Liver (tissue), 8 donors: ENCODE measurements at regions not wholly inside any gene's neighbourhood (a gene's known extent, or its start where the extent isn't known, plus 50 kb on each side); places are given as distances from the start of the nearest gene placed in this dataset.

Experiments used
- DNase-seq: peaks from one replicate; pipeline ENCODE4 v3.0.0-alpha.2; 2017; ENCODE audit warnings: low spot score
- H3K27ac ChIP-seq, 2 donors: one replicate each; pipeline ENCODE4 v1.7.0; 2013; ENCODE audit warnings: inconsistent platforms in 2 of 2, low read length in 2 of 2, control low read depth in 1 of 2, low read depth in 1 of 2, mild to moderate bottlenecking in 1 of 2
- H3K27me3 ChIP-seq, 4 donors: one replicate each; pipeline versions ENCODE4 v1.6.1 to v1.7.0; 2013; ENCODE audit warnings: low read length in 3 of 4, inconsistent platforms in 1 of 4, mild to moderate bottlenecking in 1 of 4, moderate library complexity in 1 of 4; ENCODE audit not compliant: control insufficient read depth in 4 of 4, insufficient read depth in 4 of 4
- H3K36me3 ChIP-seq, 4 donors: one replicate each; pipeline versions ENCODE4 v1.6.1 to v1.7.0; 2013; ENCODE audit warnings: low read length in 3 of 4, mild to moderate bottlenecking in 3 of 4, low read depth in 1 of 4, moderate library complexity in 1 of 4; ENCODE audit not compliant: control insufficient read depth in 4 of 4, insufficient read depth in 3 of 4
- H3K4me1 ChIP-seq, 4 donors: one replicate each; pipeline versions ENCODE4 v1.6.1 to v1.7.0; 2013; ENCODE audit warnings: low read length in 3 of 4, mild to moderate bottlenecking in 3 of 4, moderate library complexity in 1 of 4; ENCODE audit not compliant: control insufficient read depth in 4 of 4, insufficient read depth in 4 of 4
- H3K4me3 ChIP-seq, 3 donors: one replicate each; pipeline versions ENCODE4 v1.6.1 to v1.7.0; 2013; ENCODE audit warnings: low read length in 3 of 3, control low read depth in 1 of 3, low read depth in 1 of 3, mild to moderate bottlenecking in 1 of 3
- H3K9ac ChIP-seq, 2 donors: one replicate each; pipeline ENCODE4 v1.7.0; 2013; ENCODE audit warnings: low read length in 2 of 2, mild to moderate bottlenecking in 2 of 2, moderate library complexity in 2 of 2, control low read depth in 1 of 2, low read depth in 1 of 2
- H3K9me3 ChIP-seq, 4 donors: one replicate each; pipeline versions ENCODE4 v1.6.1 to v1.7.0; 2013; ENCODE audit warnings: low read length in 3 of 4; ENCODE audit not compliant: control insufficient read depth in 4 of 4
- ATF3 ChIP-seq: IDR thresholded peaks from 2 replicates; pipeline ENCODE4 v1.6.1; 2016; ENCODE audit warnings: antibody characterized with exemption
- CTCF ChIP-seq: fragments of 150-350 bp; IDR thresholded peaks from 2 replicates; pipeline ENCODE4 v1.5.1; 2017; ENCODE audit warnings: improper control_type of control experiment, low read depth, low read length; ENCODE audit not compliant: missing input control
- EGR1 ChIP-seq, 2 donors: IDR thresholded peaks; 2 replicates each; pipeline ENCODE4 v1.6.1; 2016 to 2018; ENCODE audit warnings: antibody characterized with exemption in 2 of 2, low read depth in 2 of 2
- FOXA1 ChIP-seq: IDR thresholded peaks from 2 replicates; pipeline ENCODE4 v1.6.1; 2016; ENCODE audit warnings: antibody characterized with exemption
- FOXA2 ChIP-seq: IDR thresholded peaks from 2 replicates; pipeline ENCODE4 v1.6.1; 2016; ENCODE audit warnings: antibody characterized with exemption
- GABPA ChIP-seq, 2 donors: IDR thresholded peaks in 1 of 2; conservative IDR thresholded peaks in 1 of 2; 2 replicates each; pipeline ENCODE4 v1.6.1; 2016; ENCODE audit warnings: antibody characterized with exemption in 2 of 2, mild to moderate bottlenecking in 1 of 2, moderate library complexity in 1 of 2
- HNF4A ChIP-seq, 2 donors: conservative IDR thresholded peaks; 2 replicates each; pipeline ENCODE4 v1.6.1; 2016; ENCODE audit warnings: antibody characterized with exemption in 2 of 2, mild to moderate bottlenecking in 2 of 2
- HNF4G ChIP-seq: IDR thresholded peaks from 2 replicates; pipeline ENCODE4 v1.6.1; 2016; ENCODE audit warnings: antibody characterized with exemption
- JUND ChIP-seq, 2 donors: IDR thresholded peaks; 2 replicates each; pipeline ENCODE4 v1.6.1; 2016; ENCODE audit warnings: antibody characterized with exemption in 2 of 2
- MAX ChIP-seq: IDR thresholded peaks from 2 replicates; pipeline ENCODE4 v1.6.1; 2016; ENCODE audit warnings: antibody characterized with exemption
- NR2F2 ChIP-seq: IDR thresholded peaks from 2 replicates; pipeline ENCODE4 v1.6.1; 2016; ENCODE audit warnings: antibody characterized with exemption
- RAD21 ChIP-seq, 2 donors: IDR thresholded peaks; 2 replicates each; pipeline ENCODE4 v1.6.1; 2016; ENCODE audit warnings: antibody characterized with exemption in 2 of 2, mild to moderate bottlenecking in 2 of 2
- REST ChIP-seq: IDR thresholded peaks from 2 replicates; pipeline ENCODE4 v1.6.1; 2016; ENCODE audit warnings: antibody characterized with exemption, mild to moderate bottlenecking
- RXRA ChIP-seq, 2 donors: IDR thresholded peaks; 2 replicates each; pipeline ENCODE4 v1.6.1; 2017 to 2018; ENCODE audit warnings: antibody characterized with exemption in 2 of 2, mild to moderate bottlenecking in 1 of 2
- SP1 ChIP-seq: IDR thresholded peaks from 2 replicates; pipeline ENCODE4 v1.6.1; 2018; ENCODE audit warnings: antibody characterized with exemption, mild to moderate bottlenecking
- TAF1 ChIP-seq: conservative IDR thresholded peaks from 2 replicates; pipeline ENCODE4 v1.6.1; 2016; ENCODE audit warnings: antibody characterized with exemption, mild to moderate bottlenecking
- YY1 ChIP-seq: IDR thresholded peaks from 2 replicates; pipeline ENCODE4 v1.6.1; 2016; ENCODE audit warnings: antibody characterized with exemption, mild to moderate bottlenecking
- ZBTB33 ChIP-seq: IDR thresholded peaks from 2 replicates; pipeline ENCODE4 v1.6.1; 2016; ENCODE audit warnings: antibody characterized with exemption
- WGBS: extraction: QIAGEN DNeasy Blood & Tissue Kit; methylation state at CpG from one replicate; pipeline ENCODE4 v1.1.7; 2013; 5-methylcytosine and 5-hydroxymethylcytosine counted together
- donor health status: healthy.
- donor health status: healthy.
- donor health status: healthy.
- donor health status: healthy.
- donor health status: healthy.

GRCh38 chr10:105986486-105986885, 1178.0 kb downstream of the SORCS1 start:
- Histone ChIP-seq H3K9me3 (no peaks in the 10 kb centered on the region), H3K9ac (no peak overlapping the region), H3K36me3 (no peaks in the 10 kb centered on the region), H3K27ac (no peak overlapping the region), H3K4me3 (no peak overlapping the region), H3K27me3 (no peaks in the 10 kb centered on the region), H3K4me1 (peaks cover 3 to 10% (median 5%) of the 10 kb centered on the region in 4 donors)
- no peak for DNase-seq
- TF ChIP-seq NR2F2 (no peak), FOXA2 (no peak), RXRA (IDR thresholded peaks at IDR 0.05) (no peak)
- WGBS = 37% methylated on average over 2 of the region's 2 CpGs

- 90% methylated on average over 3 of the region's 3 CpGs for WGBS
- H3K9me3 ChIP-seq = no peaks in the 10 kb centered on the region
- TF ChIP-seq YY1 (no peak), FOXA1 (no peak), SP1 (no peak), FOXA2 (no peak), HNF4A (conservative IDR thresholded peaks at IDR 0.05) (no peak), RXRA (IDR thresholded peaks at IDR 0.05) (no peak), ZBTB33 (no peak), RAD21 (IDR thresholded peaks at IDR 0.05) (no peak), GABPA (IDR thresholded peaks at IDR 0.05 in 1 of 2, conservative IDR thresholded peaks at IDR 0.05 in 1 of 2) (no peak)
- H3K27ac ChIP-seq = no peak overlapping the region
- no peaks in the 10 kb centered on the region for H3K36me3 ChIP-seq
- H3K27me3 ChIP-seq = no peaks in the 10 kb centered on the region
- no peak overlapping the region for H3K9ac ChIP-seq
- H3K4me1 ChIP-seq = peaks cover 0 to 15% (median 6%) of the 10 kb centered on the region in 4 donors
- DNase-seq = no peak
- no peak overlapping the region for H3K4me3 ChIP-seq
These were observed 1181.8 kb downstream of the SORCS1 start for GRCh38 chr10:105982735-105983134.

GRCh38 chr10:105981679-105982078, 1182.8 kb downstream of the SORCS1 start:
- Histone ChIP-seq H3K27ac (no peak overlapping the region), H3K9me3 (no peaks in the 10 kb centered on the region), H3K36me3 (no peaks in the 10 kb centered on the region), H3K4me3 (no peak overlapping the region), H3K9ac (no peak overlapping the region), H3K4me1 (peaks cover 0 to 15% (median 6%) of the 10 kb centered on the region in 4 donors), H3K27me3 (no peaks in the 10 kb centered on the region)
- no peak for DNase-seq
- TF ChIP-seq HNF4A (conservative IDR thresholded peaks at IDR 0.05) (peak; percentile 83), NR2F2 (no peak), GABPA (IDR thresholded peaks at IDR 0.05 in 1 of 2, conservative IDR thresholded peaks at IDR 0.05 in 1 of 2) (no peak), ZBTB33 (no peak), REST (no peak), MAX (no peak), SP1 (peak; percentile 36), ATF3 (no peak), YY1 (peak; percentile 25), RXRA (IDR thresholded peaks at IDR 0.05) (peak; percentile 78 to 80), FOXA1 (no peak), RAD21 (IDR thresholded peaks at IDR 0.05) (peak in 1 of 2 donors; percentile 8), EGR1 (IDR thresholded peaks at IDR 0.05; ENCODE audit: low read depth in 2 of 2) (no peak), TAF1 (no peak), JUND (IDR thresholded peaks at IDR 0.05) (peak in 1 of 2 donors; percentile 14), CTCF (no peak), FOXA2 (no peak), HNF4G (peak; percentile 25)
- 26% methylated on average over 2 of the region's 2 CpGs for WGBS
